HL-60 (cell line): ENCODE measurements at regions not wholly inside any gene's neighbourhood (a gene's known extent, or its start where the extent isn't known, plus 50 kb on each side); places are given as distances from the start of the nearest gene placed in this dataset.

Source experiments
- CTCF ChIP-seq: IDR thresholded peaks from one replicate; pipeline ENCODE4 v1.5.1; 2011; ENCODE audit warnings: low read length, control low read depth, inconsistent platforms; ENCODE audit not compliant: insufficient read depth
- POLR2AphosphoS5 ChIP-seq: IDR thresholded peaks from 2 replicates; pipeline ENCODE4 v1.6.1; 2012; ENCODE audit warnings: low read depth

- TF ChIP-seq POLR2AphosphoS5 (no peak), CTCF (no peak)
Measured at GRCh38 chr17:34173241-34173640, 81.8 kb upstream of the CCL2 start.
